SK-N-SH (cell line): ENCODE measurements at regions not wholly inside any gene's neighbourhood (a gene's known extent, or its start where the extent isn't known, plus 50 kb on each side); places are given as distances from the start of the nearest gene placed in this dataset.

Experiments used
- CTCF ChIA-PET: fragments of 300-600, 350-600 bp; formaldehyde crosslinking; extraction: SDS; loops from one replicate; lab custom pipeline; 2021; lab: Yijun Ruan, JAX
- POLR2A ChIA-PET: fragments of 350-600 bp; sonication (Branson Sonifier 250); formaldehyde crosslinking; extraction: SDS; loops from one replicate; lab custom pipeline; 2020; ENCODE audit warnings: antibody characterized with exemption, inconsistent platforms; lab: Yijun Ruan, JAX
- DNase-seq: peaks from one replicate; pipeline ENCODE4 v3.0.0; 2012
- H2AFZ ChIP-seq: fragments of 200-600 bp; sonication (generic); 2 replicates; pipeline ENCODE4 v1.8.1; 2016; ENCODE audit warnings: antibody characterized with exemption, mild to moderate bottlenecking, low read depth
- H3F3A ChIP-seq: fragments of 200-600 bp; sonication (generic); replicated peaks from 2 replicates; pipeline ENCODE3; 2016; ENCODE audit warnings: antibody characterized with exemption, mild to moderate bottlenecking; ENCODE audit not compliant: insufficient read depth
- H3K27ac ChIP-seq, 2 experiments: fragments of 200-500 bp in 1 of 2; fragments of 200-600 bp in 1 of 2; sonication (Bioruptor generic) in 1 of 2; sonication (generic), shearing (Covaris generic) in 1 of 2; 2 replicates each; pipeline versions ENCODE4 v1.5.1 to v1.6.1; 2014 to 2016; ENCODE audit warnings: low read depth in 2 of 2, inconsistent platforms in 1 of 2, low read length in 1 of 2, mild to moderate bottlenecking in 1 of 2, mixed read lengths in 1 of 2
- H3K27me3 ChIP-seq: fragments of 200-600 bp; sonication (generic), shearing (Covaris generic); 2 replicates; pipeline ENCODE4 v1.6.1; 2016; ENCODE audit warnings: mixed run types; ENCODE audit not compliant: insufficient read depth
- H3K36me3 ChIP-seq, 2 experiments: fragments of 200-500 bp in 1 of 2; fragments of 200-600 bp in 1 of 2; sonication (Bioruptor generic) in 1 of 2; sonication (generic) in 1 of 2; replicated peaks in 1 of 2; 2 replicates each; pipeline versions ENCODE3 to v1.5.1; 2014 to 2016; ENCODE audit warnings: low read length in 1 of 2, mild to moderate bottlenecking in 1 of 2; ENCODE audit not compliant: insufficient read depth in 2 of 2, control insufficient read depth in 1 of 2
- H3K4me1 ChIP-seq, 2 experiments: fragments of 200-500 bp in 1 of 2; fragments of 200-600 bp in 1 of 2; sonication (Bioruptor generic) in 1 of 2; sonication (generic), shearing (Covaris generic) in 1 of 2; 2 replicates each; pipeline versions ENCODE4 v1.5.1 to v1.6.1; 2014 to 2016; ENCODE audit warnings: low read depth in 1 of 2, low read length in 1 of 2, mixed run types in 1 of 2; ENCODE audit not compliant: insufficient read depth in 2 of 2, control insufficient read depth in 1 of 2
- H3K4me2 ChIP-seq: fragments of 200-600 bp; sonication (generic), shearing (Covaris generic); 2 replicates; pipeline ENCODE4 v1.6.1; 2017; ENCODE audit warnings: mixed run types
- H3K4me3 ChIP-seq, 2 experiments: fragments of 200-500 bp in 1 of 2; fragments of 200-600 bp in 1 of 2; sonication (Bioruptor generic) in 1 of 2; sonication (generic), shearing (Covaris generic) in 1 of 2; 2 replicates each; pipeline versions ENCODE4 v1.5.1 to v1.8.1; 2014 to 2016; ENCODE audit warnings: low read depth in 2 of 2, inconsistent platforms in 1 of 2, low read length in 1 of 2, mild to moderate bottlenecking in 1 of 2, mixed read lengths in 1 of 2, moderate library complexity in 1 of 2
- H3K79me2 ChIP-seq: fragments of 200-600 bp; sonication (generic); 2 replicates; pipeline ENCODE4 v1.8.1; 2017; ENCODE audit warnings: mild to moderate bottlenecking; ENCODE audit not compliant: insufficient read depth
- H3K9ac ChIP-seq: fragments of 200-600 bp; sonication (generic); 2 replicates; pipeline ENCODE4 v1.6.1; 2017; ENCODE audit warnings: mixed run types
- H3K9me2 ChIP-seq: fragments of 200-600 bp; sonication (generic); 2 replicates; pipeline ENCODE4 v1.6.1; 2017; ENCODE audit warnings: mixed run types
- H3K9me3 ChIP-seq: fragments of 200-600 bp; sonication (generic); 2 replicates; pipeline ENCODE4 v1.6.1; 2017; ENCODE audit warnings: mixed run types, mild to moderate bottlenecking, moderate library complexity
- H4K20me1 ChIP-seq: fragments of 200-600 bp; sonication (generic); 2 replicates; pipeline ENCODE4 v1.6.1; 2017; ENCODE audit warnings: mild to moderate bottlenecking, mixed run types; ENCODE audit not compliant: insufficient read depth
- CTCF ChIP-seq: fragments of 200-600 bp; sonication (generic); IDR thresholded peaks from 2 replicates; pipeline ENCODE4 v1.6.1; 2017; ENCODE audit warnings: antibody characterized with exemption, mild to moderate bottlenecking, moderate library complexity
- EP300 ChIP-seq, 2 experiments: IDR thresholded peaks; 2 replicates each; pipeline versions ENCODE4 v1.4.0 to v1.6.1; 2012; ENCODE audit warnings: borderline replicate concordance in 1 of 2, low read depth in 1 of 2, low read length in 1 of 2
- FOSL2 ChIP-seq: IDR thresholded peaks from 2 replicates; pipeline ENCODE4 v1.4.0; 2012; ENCODE audit warnings: low read depth, mild to moderate bottlenecking, moderate library complexity, borderline replicate concordance
- FOXM1 ChIP-seq: IDR thresholded peaks from 2 replicates; pipeline ENCODE4 v1.4.0; 2012; ENCODE audit warnings: low read depth, mild to moderate bottlenecking
- GABPA ChIP-seq: IDR thresholded peaks from 2 replicates; pipeline ENCODE4 v1.4.0; 2012; ENCODE audit warnings: low read depth, mild to moderate bottlenecking
- JUND ChIP-seq: IDR thresholded peaks from 2 replicates; pipeline ENCODE4 v1.4.0; 2012
- MEF2A ChIP-seq: IDR thresholded peaks from 2 replicates; pipeline ENCODE4 v1.4.0; 2012; ENCODE audit warnings: low read depth, borderline replicate concordance
- NRF1 ChIP-seq: IDR thresholded peaks from 2 replicates; pipeline ENCODE4 v1.6.1; 2012; ENCODE audit warnings: low read depth, mild to moderate bottlenecking, low read length
- PBX3 ChIP-seq: IDR thresholded peaks from 2 replicates; pipeline ENCODE4; 2012
- POLR2AphosphoS5 ChIP-seq: IDR thresholded peaks from 2 replicates; pipeline ENCODE4 v1.6.1; 2012; ENCODE audit warnings: low read depth, low read length
- RCOR1 ChIP-seq: fragments of 150-350 bp; IDR thresholded peaks from 2 replicates; pipeline ENCODE4 v1.6.1; 2017; ENCODE audit warnings: antibody characterized with exemption, low read length
- REST ChIP-seq: IDR thresholded peaks from 2 replicates; pipeline ENCODE4 v1.6.1; 2012; ENCODE audit warnings: mild to moderate bottlenecking, low read depth, low read length, moderate library complexity
- TCF12 ChIP-seq: IDR thresholded peaks from 2 replicates; pipeline ENCODE4 v1.4.0; 2012
- TEAD4 ChIP-seq: IDR thresholded peaks from 2 replicates; pipeline ENCODE4 v1.4.0; 2012; ENCODE audit warnings: mild to moderate bottlenecking, borderline replicate concordance; ENCODE audit not compliant: insufficient read depth
- ZBTB33 ChIP-seq: IDR thresholded peaks from 2 replicates; pipeline ENCODE4 v1.4.0; 2012; ENCODE audit warnings: low read depth, borderline replicate concordance
- WGBS: methylation state at CpG from one replicate; pipeline ENCODE4 v1.1.6; 2017; ENCODE audit warnings: low lambda C conversion rate; 5-methylcytosine and 5-hydroxymethylcytosine counted together

GRCh38 chr10:61609701-61610100, 53.0 kb upstream of the CABCOCO1 start:
- TF ChIP-seq FOXM1 = 0 out of 2 replicates have a peak, but pooled peaks have one; percentile 33
- peak; percentile 52; the same call in 1 of the 2 replicates for TF ChIP-seq PBX3
- TF ChIP-seq TCF12 = peak; percentile 81
- TF ChIP-seq RCOR1 = no peak
- TF ChIP-seq POLR2AphosphoS5 = peak; percentile 47; the same call in 1 of the 2 replicates
- no peak for TF ChIP-seq GABPA
- TF ChIP-seq CTCF = no peak
- peak in 1 of 2 experiments; percentile 35; a peak in 1 of 4 replicates for TF ChIP-seq EP300 (IDR thresholded peaks at IDR 0.05; ENCODE audit: borderline replicate concordance in 1 of 2, low read depth in 1 of 2, low read length in 1 of 2)
- TF ChIP-seq, all 33 proteins: peak for 5
- 17% methylated on average over 1 of the region's 1 CpG for WGBS

GRCh38 chr10:61608255-61609033, 54.3 kb upstream of the CABCOCO1 start:
- peak overlapping the region; percentile 43 to 64; a peak in 2 of 4 replicates for H3K27ac ChIP-seq
- no peak for DNase-seq
- ChIA-PET POLR2A (no interaction called here), CTCF (interaction anchor here (1.4 kb wide), 1 partner anchor 24 kb away, joined by 4 read pairs; no protein-coding TSS in a partner anchor)
- no peaks in the 10 kb centered on the region for H3K9me3 ChIP-seq
- H3K79me2 ChIP-seq = no peaks in the 10 kb centered on the region
- no peaks in the 10 kb centered on the region for H3F3A ChIP-seq
- no peak overlapping the region for H3K4me3 ChIP-seq
- no peaks in the 10 kb centered on the region for H4K20me1 ChIP-seq
- WGBS = 77% methylated on average over 8 of the region's 8 CpGs
- no peak overlapping the region for H2AFZ ChIP-seq
- H3K9ac ChIP-seq = no peak overlapping the region
- no peaks in the 10 kb centered on the region for H3K36me3 ChIP-seq
- no peaks in the 10 kb centered on the region for H3K27me3 ChIP-seq
- H3K9me2 ChIP-seq = no peaks in the 10 kb centered on the region
- peaks cover 0 to 11% of the 10 kb centered on the region in 2 experiments; a peak in 2 of 4 replicates for H3K4me1 ChIP-seq
- H3K4me2 ChIP-seq = 0 out of 2 replicates have a peak overlapping the region, but pooled peaks have one; percentile 22
- TF ChIP-seq CTCF (no peak), TEAD4 (peak; percentile 62), MEF2A (no peak), NRF1 (no peak), REST (no peak), FOSL2 (no peak), JUND (peak; percentile 55), ZBTB33 (no peak)

More at GRCh38 chr10:61609701-61610100, 53.0 kb upstream of the CABCOCO1 start:
- no peak overlapping the region for H3K4me2 ChIP-seq
- H4K20me1 ChIP-seq = no peaks in the 10 kb centered on the region
- DNase-seq = no peak
- peaks cover 0 to 11% of the 10 kb centered on the region in 2 experiments; a peak in 2 of 4 replicates for H3K4me1 ChIP-seq
- no peaks in the 10 kb centered on the region for H3F3A ChIP-seq
- no peaks in the 10 kb centered on the region for H3K79me2 ChIP-seq
- H3K27ac ChIP-seq = peak overlapping the region; percentile 64 to 87
- no peak overlapping the region for H3K4me3 ChIP-seq
- no peaks in the 10 kb centered on the region for H3K9me3 ChIP-seq
- H3K27me3 ChIP-seq = no peaks in the 10 kb centered on the region
- H3K36me3 ChIP-seq = no peaks in the 10 kb centered on the region
- H2AFZ ChIP-seq = no peak overlapping the region
- H3K9ac ChIP-seq = no peak overlapping the region
- POLR2A ChIA-PET = no interaction called here
- no peaks in the 10 kb centered on the region for H3K9me2 ChIP-seq
- CTCF ChIA-PET = interaction anchor here (1.8 kb wide), 1 partner anchor 123 kb away, joined by 4 read pairs; no protein-coding TSS in a partner anchor
